T-helper 2 cell (primary cell): ENCODE measurements at regions not wholly inside any gene's neighbourhood (a gene's known extent, or its start where the extent isn't known, plus 50 kb on each side); places are given as distances from the start of the nearest gene placed in this dataset.
"Not testable (repeated sequence)": the region's sequence is repeated elsewhere in the genome, so short reads cannot be mapped to it uniquely, and the experiment has no call there.

Experiments
- DNase-seq, 5 experiments: peaks; one replicate each; pipeline versions ENCODE4 v3.0.0 to v3.0.0-alpha.2; 2012 to 2022

GRCh38 chr12:114616081-114616480 lies 67.9 kb downstream of the TBX3 start:
- no peak for DNase-seq

- no peak for DNase-seq
These were observed 69.9 kb downstream of the TBX3 start for GRCh38 chr12:114614040-114614439.

- no peak for DNase-seq
These were observed 71.9 kb downstream of the TBX3 start for GRCh38 chr12:114612062-114612461.

- no peak for DNase-seq
These were observed 72.6 kb downstream of the TBX3 start for GRCh38 chr12:114611145-114612018.

- no peak for DNase-seq
These were observed 75.5 kb downstream of the TBX3 start for GRCh38 chr12:114608509-114608908.

GRCh38 chr12:114605918-114606317 lies 78.1 kb downstream of the TBX3 start:
- no peak for DNase-seq

- no peak for DNase-seq
These were observed 79.4 kb downstream of the TBX3 start for GRCh38 chr12:114604606-114605005.

GRCh38 chr12:114600584-114600983 lies 83.4 kb downstream of the TBX3 start:
- not testable (repeated sequence) for DNase-seq

GRCh38 chr12:114598111-114598510 lies 85.9 kb downstream of the TBX3 start:
- no peak for DNase-seq

GRCh38 chr12:114592946-114593345 lies 91.0 kb downstream of the TBX3 start:
- no peak for DNase-seq

GRCh38 chr12:114588061-114588460 lies 95.9 kb downstream of the TBX3 start:
- DNase-seq: no peak

- no peak for DNase-seq
These were observed 103.7 kb downstream of the TBX3 start for GRCh38 chr12:114580306-114580705.

- DNase-seq: no peak
These were observed 104.6 kb downstream of the TBX3 start for GRCh38 chr12:114579389-114579788.

GRCh38 chr12:114562654-114563053 lies 121.3 kb downstream of the TBX3 start:
- DNase-seq: no peak

- no peak for DNase-seq
These were observed 128.5 kb downstream of the TBX3 start for GRCh38 chr12:114555451-114555850.

GRCh38 chr12:114547636-114548035 lies 136.3 kb downstream of the TBX3 start:
- DNase-seq: no peak

GRCh38 chr12:114530417-114530816 lies 124.5 kb upstream of the TBX5 start:
- no peak for DNase-seq

- no peak for DNase-seq
These were observed 124.0 kb upstream of the TBX5 start for GRCh38 chr12:114529966-114530365.

GRCh38 chr12:114528766-114529165 lies 122.8 kb upstream of the TBX5 start:
- no peak for DNase-seq

GRCh38 chr12:114521160-114521559 lies 115.2 kb upstream of the TBX5 start:
- not testable (repeated sequence) for DNase-seq

GRCh38 chr12:114512351-114512750 lies 106.4 kb upstream of the TBX5 start:
- no peak for DNase-seq

GRCh38 chr12:114508529-114509129 lies 102.7 kb upstream of the TBX5 start:
- DNase-seq: peak in 4 of 5 experiments; percentile 1 to 58 (median 34)

GRCh38 chr12:114506651-114507050 lies 100.7 kb upstream of the TBX5 start:
- DNase-seq: no peak

- DNase-seq: no peak
These were observed 98.4 kb upstream of the TBX5 start for GRCh38 chr12:114504311-114504710.
